NOMO-1 (cell line): ENCODE measurements at regions not wholly inside any gene's neighbourhood (a gene's known extent, or its start where the extent isn't known, plus 50 kb on each side); places are given as distances from the start of the nearest gene placed in this dataset.

Experiments
- DNase-seq, 2 experiments: peaks; one replicate each; lab custom pipeline; 2025; ENCODE audit not compliant: unreplicated experiment in 2 of 2; lab: John Stamatoyannopoulos, UW

GRCh38 chr10:128901236-128901635 is 565.8 kb upstream of the MGMT start:
- DNase-seq = no peak

DNA sequence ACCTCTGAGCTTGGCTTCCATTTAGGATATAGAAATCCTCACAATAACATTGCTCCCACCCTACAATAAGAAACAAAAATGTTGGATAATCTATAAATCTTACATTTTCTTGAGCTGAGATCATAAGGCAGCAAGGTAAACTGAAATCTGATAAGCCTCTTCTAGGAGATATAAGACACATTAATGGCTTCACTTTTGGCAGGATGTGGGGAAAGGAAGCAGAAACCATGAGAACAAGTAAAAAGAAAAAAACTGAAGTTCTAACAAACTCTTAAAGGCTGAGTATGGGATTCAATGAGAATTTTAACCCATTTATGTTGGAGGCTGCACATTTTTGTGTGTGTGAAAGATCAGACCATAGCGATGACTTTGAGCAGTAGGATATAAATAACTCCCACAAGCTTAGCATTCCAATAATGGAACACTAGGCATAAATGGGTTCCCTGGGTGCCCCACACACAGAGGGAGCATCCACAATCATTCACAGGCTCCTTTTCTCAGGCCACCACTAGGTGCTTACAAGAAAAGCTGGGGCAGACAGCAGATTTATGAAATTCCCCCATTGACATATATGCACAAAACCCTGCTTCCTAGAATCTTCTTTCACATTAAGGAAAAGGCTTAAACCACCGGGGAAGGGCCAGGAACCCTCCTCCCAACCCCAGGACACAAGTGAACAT is 564.9 kb upstream of the MGMT start:
- DNase-seq = no peak

DNA sequence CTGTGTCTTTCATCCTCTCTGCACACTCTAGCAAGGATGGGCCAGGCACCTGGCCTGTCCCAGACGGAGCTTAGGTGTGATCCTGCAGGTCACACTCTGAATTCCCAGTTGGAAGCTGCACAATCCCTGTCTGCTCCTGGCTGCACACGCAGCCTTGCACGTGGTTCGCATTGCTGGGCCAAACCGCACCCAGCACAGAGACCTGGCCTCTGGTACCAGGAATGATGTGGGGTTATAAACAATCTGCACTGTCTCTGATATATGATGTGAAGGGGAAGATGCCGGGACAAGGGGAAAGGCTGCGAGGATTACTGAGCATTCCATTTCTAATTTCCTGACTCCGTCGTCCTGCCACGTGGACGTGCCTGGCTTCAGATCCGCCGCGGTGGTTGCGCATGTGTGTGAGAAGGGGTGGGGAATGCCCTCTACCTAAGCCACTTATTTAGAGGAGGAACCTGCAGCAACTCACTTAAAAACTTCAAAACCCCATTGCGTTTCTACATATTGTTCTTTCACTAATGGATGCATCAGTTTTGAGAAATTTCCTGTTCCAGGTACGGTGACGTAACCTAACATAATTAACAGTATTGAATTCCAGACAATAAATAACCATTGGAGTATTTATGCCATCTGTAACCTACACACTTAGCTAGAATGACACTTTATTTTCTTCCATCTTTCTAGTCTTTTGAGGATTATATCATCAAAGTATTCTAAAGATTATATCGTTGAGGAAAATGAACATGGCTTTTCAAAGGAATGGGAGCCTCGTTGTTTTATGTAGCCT is 559.7 kb upstream of the MGMT start:
- no peak for DNase-seq

GRCh38 chr10:128908099-128908498 is 558.9 kb upstream of the MGMT start:
- peak in 1 of 2 experiments; percentile 7 for DNase-seq

- no peak for DNase-seq
Observed at GRCh38 chr10:128908499-128908898, 558.5 kb upstream of the MGMT start.

DNA sequence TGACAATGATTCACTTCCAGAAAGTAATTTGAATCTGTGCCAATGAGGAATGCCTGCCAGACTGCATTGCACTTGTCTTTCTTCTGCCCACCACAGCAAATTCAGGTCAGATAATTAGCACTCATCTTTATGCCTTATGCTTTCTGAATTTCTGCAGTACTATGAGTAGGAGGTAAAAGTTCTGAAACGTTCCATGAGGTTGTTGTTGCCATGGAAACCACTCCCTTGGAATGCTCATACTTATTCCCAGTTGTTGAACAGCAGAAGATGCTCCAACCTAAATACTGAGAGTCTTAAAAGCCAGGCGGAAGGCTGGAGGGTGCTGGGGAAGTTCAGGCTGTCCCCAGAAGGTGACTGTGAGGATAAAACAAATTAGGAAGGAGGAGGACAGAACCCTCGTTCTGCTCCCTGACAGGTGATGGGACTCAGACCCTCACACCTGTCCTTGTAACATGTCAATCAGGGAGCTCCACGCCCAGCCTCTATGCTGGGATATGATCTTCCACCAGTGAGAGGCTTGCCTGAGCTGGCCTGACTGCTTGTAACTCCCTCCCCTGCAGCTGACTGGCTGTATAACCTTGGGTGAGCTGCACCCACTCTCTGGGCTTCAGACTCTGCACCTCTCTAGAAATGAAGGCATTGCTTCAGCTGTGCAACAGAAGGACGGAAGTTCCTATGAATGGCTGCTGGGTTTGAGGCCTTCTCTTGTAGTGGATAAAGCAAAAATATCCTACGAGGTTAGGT is 554.3 kb upstream of the MGMT start:
- DNase-seq = no peak

GRCh38 chr10:128914681-128915080 is 552.4 kb upstream of the MGMT start:
- DNase-seq = no peak

DNA sequence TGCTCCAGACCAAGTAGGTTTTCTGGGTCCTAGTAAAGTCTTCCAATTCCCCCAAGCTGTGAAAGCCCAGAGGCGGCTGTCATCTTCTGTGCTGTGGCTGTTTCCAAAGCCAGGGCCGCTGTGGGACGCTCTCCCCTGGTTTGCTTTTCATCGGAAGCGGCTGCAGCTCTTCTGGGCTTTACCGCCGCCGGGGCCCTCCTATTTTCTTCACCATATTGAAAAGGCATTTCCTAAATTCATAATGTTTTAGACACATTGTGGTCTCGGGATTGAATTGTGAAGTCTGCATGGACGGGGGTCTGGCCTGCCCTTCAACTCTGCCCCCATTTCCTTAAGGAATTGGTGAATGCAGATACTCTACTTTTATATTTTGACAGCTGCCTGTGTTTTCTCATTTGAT is 551.4 kb upstream of the MGMT start:
- no peak for DNase-seq

- DNase-seq = no peak
Observed at GRCh38 chr10:128916383-128916782, 550.7 kb upstream of the MGMT start.

DNA sequence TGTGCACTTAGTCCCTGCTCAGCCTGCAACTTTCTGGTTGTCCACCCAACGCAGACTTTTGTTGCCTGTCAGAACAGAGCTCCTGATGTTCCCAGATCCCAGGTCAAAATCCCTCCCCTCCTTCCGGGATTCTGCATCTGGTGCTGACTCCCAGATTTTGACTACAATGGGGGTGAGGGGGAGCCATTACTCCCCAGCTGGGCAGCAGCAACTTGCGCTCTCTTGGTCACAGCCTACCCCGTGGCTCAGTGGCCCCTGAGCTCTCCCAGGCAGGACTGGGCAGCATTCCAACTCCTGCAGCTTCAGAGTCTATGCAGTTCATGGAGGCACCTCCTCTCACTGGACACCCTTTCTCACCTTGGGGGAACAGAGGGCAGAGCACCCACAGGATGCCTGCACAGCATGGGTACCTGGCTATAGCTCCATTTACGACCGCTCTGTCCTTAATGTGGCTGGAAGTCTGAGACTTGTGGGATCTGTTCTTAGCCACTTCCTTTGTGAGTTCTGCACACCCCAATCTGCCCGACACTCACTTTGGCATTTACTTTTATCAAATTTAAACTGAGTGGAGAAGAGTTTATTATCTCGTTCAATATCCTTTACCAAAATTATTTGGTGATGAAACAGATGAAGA is 545.5 kb upstream of the MGMT start:
- no peak for DNase-seq

DNA sequence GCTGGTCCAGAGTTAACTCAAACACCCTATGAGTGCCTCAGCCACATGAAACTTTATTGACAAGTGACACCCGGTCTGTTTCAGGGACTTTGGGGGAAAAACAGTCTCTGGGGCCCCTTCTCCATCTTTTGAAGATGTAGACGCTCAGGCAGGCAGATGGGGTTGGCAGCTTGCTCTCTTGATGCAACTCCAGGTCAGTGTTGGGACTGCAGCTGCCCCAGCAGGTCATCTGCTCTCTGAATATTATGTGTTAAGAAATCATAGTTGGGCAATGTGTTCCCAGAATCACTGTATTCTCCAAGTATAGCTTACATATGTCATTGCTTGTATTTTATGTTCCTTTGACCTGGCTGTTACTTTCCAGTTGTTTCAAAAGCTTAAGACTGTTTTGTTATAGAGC is 544.9 kb upstream of the MGMT start:
- no peak for DNase-seq

GRCh38 chr10:128922619-128923196 is 544.3 kb upstream of the MGMT start:
- no peak for DNase-seq

- no peak for DNase-seq
Observed at GRCh38 chr10:128924918-128925317, 542.1 kb upstream of the MGMT start.

GRCh38 chr10:128926711-128927110 is 540.3 kb upstream of the MGMT start:
- DNase-seq = no peak

DNA sequence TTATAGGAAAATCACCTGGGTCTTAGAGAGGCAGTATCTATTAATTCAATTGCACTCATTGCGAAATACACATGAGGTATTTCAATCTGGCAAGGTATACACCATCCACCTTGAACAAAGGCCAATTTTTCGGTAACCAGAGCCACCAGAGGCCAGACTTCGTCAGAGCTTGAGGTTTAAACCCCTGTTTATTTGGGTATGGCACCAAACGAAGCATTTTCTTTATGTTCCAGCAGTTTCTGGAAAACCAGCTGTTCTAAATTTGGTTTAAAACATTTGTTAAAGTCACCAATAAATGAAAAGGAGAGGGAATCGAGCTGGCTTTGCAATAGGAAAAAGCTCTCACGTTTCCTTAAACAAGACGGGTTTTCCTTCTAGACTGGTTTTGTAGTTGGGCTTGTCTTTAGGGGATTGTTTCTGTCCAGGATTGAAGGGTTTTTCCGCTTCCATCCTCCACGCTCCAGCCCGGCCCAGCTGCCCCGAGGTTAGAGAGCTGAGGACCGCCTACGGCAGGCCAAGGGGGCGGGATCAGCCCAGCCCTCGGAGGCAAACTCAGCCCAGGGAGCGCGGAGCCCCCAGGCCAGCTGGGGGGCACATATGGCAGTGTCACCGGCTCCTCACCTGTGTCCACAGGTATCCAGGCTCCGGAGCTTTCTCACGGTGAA is 539.4 kb upstream of the MGMT start:
- no peak for DNase-seq

DNA sequence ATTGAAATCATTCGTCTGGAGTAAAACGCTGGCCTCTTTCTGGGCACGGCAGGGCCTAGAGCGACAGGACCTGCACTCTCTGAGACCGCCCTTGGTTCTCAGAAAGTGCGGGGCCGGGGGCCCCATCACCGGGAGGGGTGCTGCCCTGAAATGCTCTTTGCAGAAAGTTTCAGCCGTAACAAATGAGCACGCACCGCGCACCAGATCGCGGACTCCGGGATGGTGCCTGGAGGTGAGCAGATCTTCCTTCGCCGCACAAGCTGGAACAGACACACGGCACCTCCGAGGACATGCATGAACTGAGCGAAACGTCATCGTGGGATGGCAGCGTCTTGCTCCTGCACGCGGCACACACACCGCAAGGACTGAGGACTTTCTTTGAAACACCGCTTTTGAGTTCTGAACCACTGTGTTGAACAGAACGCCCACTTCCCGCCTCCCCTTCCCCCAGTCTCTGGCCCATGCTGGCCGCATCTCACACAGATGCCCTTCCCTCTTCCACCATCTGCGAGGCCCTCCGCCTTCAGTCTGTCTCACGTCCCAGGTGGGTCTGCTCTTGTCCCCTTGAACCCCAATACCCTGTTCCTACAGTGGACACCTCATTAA is 538.7 kb upstream of the MGMT start:
- DNase-seq = no peak

DNA sequence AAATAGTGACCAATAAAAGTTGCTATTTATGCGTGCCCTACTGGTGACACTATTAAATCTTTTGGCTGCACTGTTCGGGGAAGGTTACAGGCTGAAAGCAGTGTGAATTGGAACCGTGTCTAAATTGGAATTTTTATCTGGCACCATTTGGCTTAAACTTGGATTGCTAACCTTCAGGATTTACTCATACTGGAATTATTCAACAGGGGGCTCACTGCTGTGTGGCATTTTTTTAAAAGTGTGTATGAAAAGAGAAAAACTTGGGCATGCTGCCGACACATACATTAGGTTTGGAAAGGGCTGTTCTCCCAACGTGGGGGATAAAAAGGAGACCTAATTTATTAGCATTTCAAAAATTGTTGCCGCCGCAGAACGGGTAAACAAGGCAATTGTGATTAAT is 537.9 kb upstream of the MGMT start:
- no peak for DNase-seq

- DNase-seq = no peak
Observed at GRCh38 chr10:128929767-128930166, 537.3 kb upstream of the MGMT start.

DNA sequence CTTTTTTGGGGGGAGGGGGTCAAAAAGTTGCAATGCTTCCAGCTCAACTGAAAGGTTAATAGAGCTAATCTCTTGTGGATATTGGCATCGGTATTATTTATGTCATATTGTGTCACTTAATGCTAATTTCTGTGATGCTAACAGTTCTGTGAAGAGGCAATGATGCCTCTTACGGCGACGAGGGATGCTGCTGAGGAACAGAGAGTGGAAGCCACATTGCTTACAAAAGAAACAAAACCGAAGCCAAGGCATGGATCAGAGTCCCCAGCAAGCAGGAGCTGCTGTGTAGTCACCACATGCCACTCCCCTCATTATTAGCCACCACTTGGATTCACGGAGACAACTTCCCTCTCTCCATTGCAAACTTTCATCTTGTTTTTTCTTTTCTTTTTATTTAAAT is 536.5 kb upstream of the MGMT start:
- no peak for DNase-seq
